ENCODE measurements at regions not wholly inside any gene's neighbourhood (a gene's known extent, or its start where the extent isn't known, plus 50 kb on each side); places are given as distances from the start of the nearest gene placed in this dataset.

DNA sequence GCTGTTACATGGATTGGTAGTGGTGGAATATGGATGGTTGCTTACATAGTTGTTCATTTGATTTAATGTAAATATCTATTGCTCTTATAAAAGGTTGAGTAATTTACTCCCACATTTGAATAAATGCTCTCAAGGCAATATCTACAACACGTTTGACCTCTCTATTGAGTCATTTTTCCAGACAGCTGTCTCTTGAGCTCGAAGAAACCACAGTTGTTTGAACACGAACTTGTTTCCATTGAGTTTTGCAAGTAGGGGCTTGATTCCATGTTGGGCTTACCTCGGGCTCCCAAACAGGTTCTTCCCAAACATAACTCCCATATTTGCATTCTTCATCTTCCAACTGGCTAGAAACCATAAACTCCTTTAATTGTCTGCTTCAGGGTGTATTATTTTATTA is 115.0 kb upstream of the HMHB1 start:
- Histone ChIP-seq H3K4me3 (ENCODE audit: low read length) (no peak overlapping the region), H3K9me3 (ENCODE audit: low read length) (no peaks in the 10 kb centered on the region), H3K36me3 (ENCODE audit: insufficient read depth, low read length) (no peaks in the 10 kb centered on the region), H3K4me1 (ENCODE audit: insufficient read depth, low read length) (no peaks in the 10 kb centered on the region), H2AFZ (ENCODE audit: low read depth, low read length) (no peak overlapping the region), H3K27me3 (ENCODE audit: insufficient read depth, low read length) (no peaks in the 10 kb centered on the region)

DNA sequence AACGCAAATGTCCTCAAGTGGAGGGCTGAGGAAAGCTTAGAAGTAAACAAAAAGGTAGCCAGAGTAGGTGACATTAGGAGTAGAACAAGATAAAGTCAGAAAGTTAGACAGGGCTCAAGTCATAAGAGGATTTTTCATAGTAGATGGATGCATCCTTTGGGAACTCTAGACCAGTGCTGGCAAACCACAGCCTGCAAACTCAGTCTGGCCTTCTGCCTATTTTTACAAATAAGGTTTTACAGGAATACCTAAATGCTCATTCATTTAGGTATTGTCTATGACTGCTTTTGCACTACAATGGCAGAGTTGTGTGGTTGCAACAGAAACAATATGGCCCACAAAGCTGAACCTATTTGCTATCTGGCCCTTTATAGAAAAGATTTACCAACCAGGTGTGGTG is 116.0 kb upstream of the HMHB1 start:
- H3K9me3 ChIP-seq (ENCODE audit: low read length), result no peaks in the 10 kb centered on the region

DNA sequence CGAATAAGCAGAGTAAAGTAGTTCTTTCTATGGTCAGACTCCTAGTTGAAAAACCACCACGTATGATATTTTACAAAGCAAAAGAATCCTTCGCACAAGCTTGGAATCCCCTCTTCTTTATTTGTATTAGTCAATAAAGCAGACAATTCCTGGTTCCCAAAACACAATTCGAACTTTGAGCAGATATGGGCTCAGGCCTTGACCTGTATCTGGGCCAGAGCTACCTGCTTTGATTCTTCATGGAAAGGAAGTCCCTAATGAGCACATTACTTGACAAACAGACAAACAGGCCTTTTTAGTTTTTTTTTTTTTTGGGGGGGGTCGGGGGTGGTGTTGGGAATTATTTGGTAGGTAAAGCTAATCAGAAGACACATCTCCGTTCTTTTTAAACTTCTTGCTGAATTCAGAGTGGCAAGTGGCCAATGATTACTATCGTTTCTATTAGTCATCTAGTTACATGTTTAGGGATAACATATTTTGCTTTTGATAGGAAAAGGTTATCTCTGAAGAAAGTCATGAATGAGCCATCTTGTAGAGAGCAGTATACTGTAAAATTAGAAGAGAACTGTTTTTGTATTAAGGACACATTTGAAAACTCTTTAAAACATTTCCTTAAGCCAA is 116.6 kb upstream of the HMHB1 start:
- Histone ChIP-seq H3K4me3 (ENCODE audit: low read length) (no peak overlapping the region), H2AFZ (ENCODE audit: low read depth, low read length) (no peak overlapping the region), H3K27me3 (ENCODE audit: insufficient read depth, low read length) (no peaks in the 10 kb centered on the region), H3K9me3 (ENCODE audit: low read length) (no peaks in the 10 kb centered on the region), H3K36me3 (ENCODE audit: insufficient read depth, low read length) (no peaks in the 10 kb centered on the region), H3K4me1 (ENCODE audit: insufficient read depth, low read length) (no peaks in the 10 kb centered on the region)

More for the DNA sequence above, 116.0 kb upstream of the HMHB1 start:
- H3K4me1 ChIP-seq (ENCODE audit: insufficient read depth, low read length), result no peaks in the 10 kb centered on the region
- H3K4me3 ChIP-seq (ENCODE audit: low read length), result no peak overlapping the region
- no peak overlapping the region for H2AFZ ChIP-seq (ENCODE audit: low read depth, low read length)
- H3K36me3 ChIP-seq (ENCODE audit: insufficient read depth, low read length), result no peaks in the 10 kb centered on the region
- no peaks in the 10 kb centered on the region for H3K27me3 ChIP-seq (ENCODE audit: insufficient read depth, low read length)

DNA sequence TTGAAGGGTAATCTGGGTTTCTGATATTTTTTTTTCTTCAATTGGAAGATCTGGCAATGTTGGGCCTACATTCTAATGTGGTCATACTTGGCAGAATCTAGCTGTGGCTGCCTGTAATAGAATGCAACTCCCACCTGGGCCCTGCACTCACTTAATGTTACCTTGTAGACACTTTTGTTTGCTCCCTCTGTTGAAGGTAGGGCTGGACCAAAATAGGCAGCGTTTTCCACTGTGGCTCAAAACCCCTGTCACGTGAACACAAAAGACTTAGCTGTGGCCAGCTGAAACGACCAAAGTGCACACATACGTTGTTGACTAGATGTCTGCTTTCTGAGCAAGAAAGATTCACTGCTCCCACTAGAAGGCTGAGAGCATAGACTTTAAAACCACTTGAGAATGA is 117.6 kb upstream of the HMHB1 start:
- no peaks in the 10 kb centered on the region for H3K36me3 ChIP-seq (ENCODE audit: insufficient read depth, low read length)
- H3K9me3 ChIP-seq (ENCODE audit: low read length), result no peaks in the 10 kb centered on the region
- H3K27me3 ChIP-seq (ENCODE audit: insufficient read depth, low read length), result no peaks in the 10 kb centered on the region
- no peak overlapping the region for H3K4me3 ChIP-seq (ENCODE audit: low read length)
- no peaks in the 10 kb centered on the region for H3K4me1 ChIP-seq (ENCODE audit: insufficient read depth, low read length)
- H2AFZ ChIP-seq (ENCODE audit: low read depth, low read length), result no peak overlapping the region

DNA sequence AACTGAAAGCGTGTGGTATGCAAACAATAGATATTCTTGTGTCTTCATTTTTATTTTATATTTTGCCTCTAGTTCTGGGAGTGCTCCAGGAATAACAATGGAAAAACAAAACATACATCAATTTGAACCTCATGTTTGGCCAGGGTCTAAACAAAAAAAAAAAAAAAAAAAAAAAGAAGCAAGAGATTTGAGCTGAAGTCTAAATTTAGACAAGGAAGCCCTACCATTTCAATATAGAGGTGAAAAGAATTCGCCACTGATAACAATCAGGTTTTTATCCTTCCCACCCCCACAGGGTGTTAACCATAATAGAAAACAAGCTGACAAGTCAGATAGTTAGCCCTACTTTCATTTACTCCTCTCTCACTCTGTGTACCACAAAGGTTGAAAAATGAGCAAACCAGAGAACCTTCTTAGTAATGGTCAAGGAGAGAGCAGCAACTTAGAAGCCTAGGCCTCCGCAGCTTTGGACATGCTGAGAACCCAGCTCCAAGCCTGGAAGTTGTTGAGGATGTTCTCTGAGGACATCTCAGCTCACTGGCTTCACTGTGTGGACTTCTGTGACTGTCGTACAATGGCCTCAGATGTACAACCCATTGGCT is 118.2 kb upstream of the HMHB1 start:
- Histone ChIP-seq H3K27me3 (ENCODE audit: insufficient read depth, low read length) (no peaks in the 10 kb centered on the region), H2AFZ (ENCODE audit: low read depth, low read length) (no peak overlapping the region), H3K36me3 (ENCODE audit: insufficient read depth, low read length) (no peaks in the 10 kb centered on the region), H3K4me3 (ENCODE audit: low read length) (no peak overlapping the region), H3K9me3 (ENCODE audit: low read length) (no peaks in the 10 kb centered on the region), H3K4me1 (ENCODE audit: insufficient read depth, low read length) (no peaks in the 10 kb centered on the region)

DNA sequence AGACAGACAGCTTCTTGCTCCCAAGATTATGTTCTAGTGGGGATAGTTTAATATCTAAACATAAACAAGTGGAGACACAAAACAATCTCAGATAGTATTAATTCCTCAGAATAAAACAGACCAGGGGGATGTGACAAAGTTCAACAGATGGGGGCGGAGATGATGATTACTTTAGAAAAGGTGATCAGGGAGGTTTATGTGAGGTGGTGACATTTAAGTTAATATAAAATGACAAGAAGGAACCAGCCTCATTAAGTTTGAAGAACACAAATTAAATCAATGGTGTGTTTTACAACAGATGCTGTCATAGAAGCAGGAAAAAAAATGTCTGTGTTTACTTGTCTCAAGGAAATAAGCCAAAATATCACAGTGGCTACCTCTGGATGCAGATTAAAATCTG is 119.6 kb upstream of the HMHB1 start:
- Histone ChIP-seq H3K27me3 (ENCODE audit: insufficient read depth, low read length) (no peaks in the 10 kb centered on the region), H3K4me3 (ENCODE audit: low read length) (no peak overlapping the region), H3K36me3 (ENCODE audit: insufficient read depth, low read length) (no peaks in the 10 kb centered on the region), H3K4me1 (ENCODE audit: insufficient read depth, low read length) (no peaks in the 10 kb centered on the region), H2AFZ (ENCODE audit: low read depth, low read length) (no peak overlapping the region), H3K9me3 (ENCODE audit: low read length) (no peaks in the 10 kb centered on the region)

DNA sequence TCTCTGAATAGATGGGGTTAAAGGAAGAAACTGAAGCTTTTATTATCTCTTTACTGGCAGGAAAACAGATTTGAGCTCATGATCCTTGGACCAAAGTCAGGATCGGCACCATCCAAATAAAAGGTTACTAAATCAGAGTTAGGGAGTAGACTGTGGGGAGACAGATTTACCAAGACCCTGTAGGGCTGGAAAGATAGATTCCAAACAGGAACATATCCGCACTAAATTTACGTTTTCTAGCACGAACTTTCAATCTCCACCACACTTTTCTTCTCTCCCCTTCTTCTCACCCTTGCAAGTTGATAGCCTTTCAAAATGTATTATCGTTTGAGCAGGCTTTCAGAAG is 120.0 kb upstream of the HMHB1 start:
- H3K4me3 ChIP-seq (ENCODE audit: low read length), result no peak overlapping the region
- H3K9me3 ChIP-seq (ENCODE audit: low read length), result no peaks in the 10 kb centered on the region
- H3K4me1 ChIP-seq (ENCODE audit: insufficient read depth, low read length), result no peaks in the 10 kb centered on the region

DNA sequence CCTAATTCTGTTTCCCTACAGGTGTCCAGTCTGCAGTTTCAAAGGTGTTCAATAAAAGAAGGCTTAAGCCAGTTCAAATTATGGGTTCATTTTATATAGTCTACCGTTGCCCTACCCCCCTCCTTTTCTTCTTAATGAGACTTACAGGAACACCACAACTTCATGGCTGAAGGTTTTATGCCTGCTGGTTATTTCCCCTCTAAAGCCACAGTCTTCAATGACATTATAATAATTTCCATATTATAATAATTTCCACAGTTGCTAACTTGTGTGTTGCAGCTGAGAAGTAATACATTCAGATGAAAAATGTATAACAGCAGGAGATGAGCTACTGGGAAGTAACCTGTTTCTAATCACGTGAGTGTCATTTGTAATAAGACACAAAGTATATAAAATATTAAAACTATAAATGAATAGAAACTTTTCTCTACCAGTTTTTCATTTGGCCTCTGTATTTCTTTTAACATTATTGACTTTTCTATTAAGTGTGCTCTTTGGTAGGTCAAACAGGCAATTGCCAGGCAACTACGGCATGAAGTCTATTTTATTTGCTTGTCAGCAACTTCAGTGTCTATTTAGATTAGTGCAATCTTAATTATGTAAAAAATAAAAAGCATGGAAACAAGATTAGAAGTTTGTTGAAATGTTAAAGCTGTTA is 120.5 kb upstream of the HMHB1 start:
- no peaks in the 10 kb centered on the region for H3K27me3 ChIP-seq (ENCODE audit: insufficient read depth, low read length)
- H3K4me1 ChIP-seq (ENCODE audit: insufficient read depth, low read length), result no peaks in the 10 kb centered on the region
- no peaks in the 10 kb centered on the region for H3K9me3 ChIP-seq (ENCODE audit: low read length)
- H3K36me3 ChIP-seq (ENCODE audit: insufficient read depth, low read length), result no peaks in the 10 kb centered on the region
- H3K4me3 ChIP-seq (ENCODE audit: low read length), result no peak overlapping the region
- H2AFZ ChIP-seq (ENCODE audit: low read depth, low read length), result no peak overlapping the region

More for the DNA sequence above, 120.0 kb upstream of the HMHB1 start:
- no peak overlapping the region for H2AFZ ChIP-seq (ENCODE audit: low read depth, low read length)
- no peaks in the 10 kb centered on the region for H3K27me3 ChIP-seq (ENCODE audit: insufficient read depth, low read length)
- H3K36me3 ChIP-seq (ENCODE audit: insufficient read depth, low read length), result no peaks in the 10 kb centered on the region

DNA sequence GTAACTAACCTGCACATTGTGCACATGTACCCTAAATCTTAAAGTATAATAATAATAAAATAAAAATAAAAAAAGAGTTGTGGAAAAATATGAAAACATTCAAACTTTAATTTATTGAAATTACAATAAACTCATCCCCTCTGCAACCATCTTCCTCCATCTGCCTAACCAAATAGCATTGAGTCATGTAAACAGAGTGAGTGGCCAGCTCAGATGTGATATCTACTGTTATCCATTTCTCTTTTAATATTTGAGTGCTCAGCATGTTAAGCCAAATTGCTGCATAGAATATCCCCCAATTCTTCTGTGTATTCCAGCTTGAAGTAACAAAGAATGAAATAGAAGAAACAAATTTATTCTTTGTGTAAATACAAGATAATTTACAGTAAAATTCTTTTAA is 124.4 kb upstream of the HMHB1 start:
- H2AFZ ChIP-seq (ENCODE audit: low read depth, low read length), result no peak overlapping the region
- H3K4me3 ChIP-seq (ENCODE audit: low read length), result no peak overlapping the region
- no peaks in the 10 kb centered on the region for H3K9me3 ChIP-seq (ENCODE audit: low read length)
- no peaks in the 10 kb centered on the region for H3K36me3 ChIP-seq (ENCODE audit: insufficient read depth, low read length)
- H3K4me1 ChIP-seq (ENCODE audit: insufficient read depth, low read length), result no peaks in the 10 kb centered on the region
- no peaks in the 10 kb centered on the region for H3K27me3 ChIP-seq (ENCODE audit: insufficient read depth, low read length)

DNA sequence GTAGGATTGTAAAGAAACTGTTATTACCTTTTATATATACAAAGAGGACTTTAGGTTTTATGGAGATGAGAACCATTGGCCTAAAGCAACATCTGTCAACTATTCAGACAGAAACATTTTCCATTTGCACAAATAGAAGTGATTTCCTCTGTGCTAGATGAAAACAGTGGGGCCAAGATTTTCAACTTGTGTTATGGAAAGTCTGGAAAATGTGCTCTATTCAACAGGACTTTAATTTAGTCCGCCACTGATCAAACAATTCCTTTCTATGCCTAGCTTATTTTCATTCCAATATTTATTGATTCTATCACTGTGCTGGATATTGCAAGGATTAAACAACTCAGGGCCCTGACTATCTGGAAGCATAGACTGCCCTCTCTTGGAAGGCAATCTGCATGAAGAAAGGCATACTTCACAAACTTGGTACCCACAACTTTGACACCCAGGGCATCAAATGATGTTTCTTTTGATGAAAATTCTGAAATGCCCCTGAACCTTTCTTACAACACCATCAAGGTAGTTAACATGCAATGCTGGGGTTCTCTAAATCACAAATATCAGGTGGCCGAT is 126.6 kb upstream of the HMHB1 start:
- Histone ChIP-seq H3K27me3 (ENCODE audit: insufficient read depth, low read length) (no peaks in the 10 kb centered on the region), H3K9me3 (ENCODE audit: low read length) (no peaks in the 10 kb centered on the region), H3K36me3 (ENCODE audit: insufficient read depth, low read length) (no peaks in the 10 kb centered on the region), H3K4me1 (ENCODE audit: insufficient read depth, low read length) (no peaks in the 10 kb centered on the region), H2AFZ (ENCODE audit: low read depth, low read length) (no peak overlapping the region), H3K4me3 (ENCODE audit: low read length) (no peak overlapping the region)

DNA sequence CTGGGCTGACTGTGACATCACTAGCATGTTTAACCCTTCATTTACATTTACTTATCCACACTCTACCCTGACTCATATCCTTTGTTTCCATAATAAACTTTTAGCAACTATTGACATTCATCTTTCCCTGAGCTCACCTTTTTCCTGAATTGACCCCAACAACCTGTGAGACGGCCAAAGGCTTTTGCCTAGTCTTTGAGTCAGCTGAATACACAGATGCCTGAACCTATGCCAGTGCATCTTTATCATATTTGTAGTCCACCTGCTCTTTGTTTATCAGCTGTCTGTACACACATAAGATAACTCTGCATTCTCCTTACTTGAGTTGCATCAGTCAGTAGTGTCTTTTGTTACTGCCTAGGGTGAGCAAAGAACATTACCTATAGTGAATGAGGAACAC is 128.5 kb upstream of the HMHB1 start:
- no peak overlapping the region for H2AFZ ChIP-seq (ENCODE audit: low read depth, low read length)
- H3K4me1 ChIP-seq (ENCODE audit: insufficient read depth, low read length), result no peaks in the 10 kb centered on the region
- no peaks in the 10 kb centered on the region for H3K36me3 ChIP-seq (ENCODE audit: insufficient read depth, low read length)
- H3K4me3 ChIP-seq (ENCODE audit: low read length), result no peak overlapping the region
- no peaks in the 10 kb centered on the region for H3K27me3 ChIP-seq (ENCODE audit: insufficient read depth, low read length)
- H3K9me3 ChIP-seq (ENCODE audit: low read length), result no peaks in the 10 kb centered on the region

DNA sequence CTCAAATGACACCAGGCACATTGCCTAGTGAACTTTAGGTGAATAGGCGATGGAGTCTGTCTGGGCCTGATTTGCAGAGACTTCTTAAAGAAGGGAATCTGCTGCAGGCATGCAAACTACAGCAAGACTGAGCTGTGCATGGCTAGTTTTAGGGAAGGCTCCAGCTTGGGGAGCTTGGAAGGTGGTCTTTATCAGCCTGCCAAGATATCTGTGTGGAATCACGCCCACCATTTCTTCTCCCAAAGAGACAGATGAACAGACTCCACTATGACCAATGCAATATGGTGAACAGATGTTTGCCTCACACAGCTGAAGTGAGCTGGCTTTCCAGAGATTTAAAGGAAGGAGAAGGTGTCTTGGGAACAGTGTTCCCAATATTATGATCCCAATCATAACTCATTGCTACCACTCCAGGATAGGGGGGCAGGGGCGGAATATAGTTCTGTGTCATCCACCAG is 129.0 kb upstream of the HMHB1 start:
- H2AFZ ChIP-seq (ENCODE audit: low read depth, low read length), result no peak overlapping the region
- H3K4me3 ChIP-seq (ENCODE audit: low read length), result no peak overlapping the region
- H3K9me3 ChIP-seq (ENCODE audit: low read length), result no peaks in the 10 kb centered on the region
- H3K4me1 ChIP-seq (ENCODE audit: insufficient read depth, low read length), result no peaks in the 10 kb centered on the region
- H3K36me3 ChIP-seq (ENCODE audit: insufficient read depth, low read length), result no peaks in the 10 kb centered on the region
- H3K27me3 ChIP-seq (ENCODE audit: insufficient read depth, low read length), result no peaks in the 10 kb centered on the region

DNA sequence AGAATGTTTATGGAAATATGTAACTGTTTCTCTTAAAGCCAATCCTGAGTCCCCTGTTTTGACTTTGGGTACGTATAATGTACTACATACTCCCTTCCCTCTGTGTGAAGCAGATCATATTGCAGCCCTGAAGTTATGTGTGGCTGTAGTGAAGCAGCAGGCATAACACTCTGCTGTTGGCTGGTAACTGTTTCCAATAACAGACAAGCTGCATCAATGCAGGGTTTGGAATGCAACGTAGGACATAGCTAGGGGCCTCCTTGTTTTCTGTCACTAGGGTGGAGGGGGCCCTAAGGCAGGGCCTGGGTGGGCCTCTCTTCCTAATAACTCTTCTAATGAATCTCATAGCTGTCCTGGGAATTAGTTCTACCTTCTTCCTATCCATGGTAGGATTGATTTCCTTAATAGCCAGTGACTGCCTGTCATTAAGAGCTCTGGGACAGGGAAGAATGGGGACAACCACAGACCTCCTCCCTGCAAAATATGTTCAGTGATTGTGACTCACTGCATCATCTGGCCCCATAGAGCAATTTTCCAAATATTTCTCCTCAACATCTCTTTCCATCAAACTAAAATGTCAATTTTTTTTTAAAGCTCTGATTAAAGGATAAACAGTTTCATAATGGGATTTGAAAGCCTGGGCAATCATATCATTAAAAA is 129.6 kb upstream of the HMHB1 start:
- no peaks in the 10 kb centered on the region for H3K4me1 ChIP-seq (ENCODE audit: insufficient read depth, low read length)
- H3K4me3 ChIP-seq (ENCODE audit: low read length), result no peak overlapping the region
- no peaks in the 10 kb centered on the region for H3K27me3 ChIP-seq (ENCODE audit: insufficient read depth, low read length)
- H2AFZ ChIP-seq (ENCODE audit: low read depth, low read length), result no peak overlapping the region
- H3K9me3 ChIP-seq (ENCODE audit: low read length), result no peaks in the 10 kb centered on the region
- no peaks in the 10 kb centered on the region for H3K36me3 ChIP-seq (ENCODE audit: insufficient read depth, low read length)

Measured in neuron (in vitro differentiated cells).